ENCODE measurements at regions not wholly inside any gene's neighbourhood (a gene's known extent, or its start where the extent isn't known, plus 50 kb on each side); places are given as distances from the start of the nearest gene placed in this dataset.

DNA sequence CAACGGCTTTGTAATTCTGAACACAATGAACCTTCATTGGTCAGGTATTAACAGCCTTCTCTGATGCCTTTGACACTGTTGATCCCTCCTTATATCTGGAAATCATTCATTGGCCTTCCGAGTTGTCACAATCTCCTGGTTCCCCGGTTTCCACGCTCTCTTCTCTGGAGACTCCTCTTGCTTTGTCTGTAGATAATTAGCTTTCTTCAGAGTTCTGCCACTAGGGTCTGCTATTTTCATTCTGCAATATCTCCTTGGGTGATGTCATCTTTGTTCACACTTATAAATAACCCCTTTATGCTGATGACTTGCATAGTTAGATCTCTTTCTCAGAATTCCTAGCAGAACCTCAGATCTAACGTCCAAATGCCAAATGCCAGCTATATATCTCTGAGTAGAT, 583.8 kb upstream of the ZNF717 start:
- TF ChIP-seq TAF1 (IDR thresholded peaks at IDR 0.05; ENCODE audit: borderline replicate concordance, low read depth, low read length): no peak
- TF ChIP-seq POLR2AphosphoS5 (IDR thresholded peaks at IDR 0.05; ENCODE audit: low read depth, low read length): no peak
- TF ChIP-seq POLR2A (IDR thresholded peaks at IDR 0.05; ENCODE audit: low read depth, low read length): no peak

Measured in GM12892 (cell line).